ENCODE measurements at regions not wholly inside any gene's neighbourhood (a gene's known extent, or its start where the extent isn't known, plus 50 kb on each side); places are given as distances from the start of the nearest gene placed in this dataset.

DNA sequence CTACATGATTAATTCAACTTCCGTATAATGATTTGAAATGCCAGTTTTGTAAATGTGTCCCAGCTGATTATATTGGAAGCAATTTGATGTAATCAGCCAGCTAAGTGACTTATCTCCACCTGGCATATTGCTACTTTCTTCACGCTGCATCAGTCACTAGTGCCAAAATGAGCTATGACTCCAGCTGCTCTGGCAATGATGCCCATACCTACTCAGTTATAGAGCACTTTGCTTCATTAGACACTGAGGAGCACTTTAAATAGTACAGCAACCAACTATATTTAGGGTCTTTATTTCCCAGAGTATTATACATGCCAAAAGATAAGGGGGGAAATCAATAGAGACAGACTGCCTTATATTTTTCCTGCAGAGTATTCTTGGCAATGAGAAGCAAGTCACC is 67.9 kb upstream of the LIN7A start:
- TF ChIP-seq CTCF (IDR thresholded peaks at IDR 0.05), result no peak
- no peak for DNase-seq (ENCODE audit: low spot score)
- no peaks in the 10 kb centered on the region for H3K9me3 ChIP-seq
- H3K27me3 ChIP-seq, result no peaks in the 10 kb centered on the region
- no peak overlapping the region for H3K4me3 ChIP-seq
- H3K27ac ChIP-seq, result no peak overlapping the region
- H3K4me1 ChIP-seq, result no peaks in the 10 kb centered on the region
- H3K36me3 ChIP-seq, result no peaks in the 10 kb centered on the region

DNA sequence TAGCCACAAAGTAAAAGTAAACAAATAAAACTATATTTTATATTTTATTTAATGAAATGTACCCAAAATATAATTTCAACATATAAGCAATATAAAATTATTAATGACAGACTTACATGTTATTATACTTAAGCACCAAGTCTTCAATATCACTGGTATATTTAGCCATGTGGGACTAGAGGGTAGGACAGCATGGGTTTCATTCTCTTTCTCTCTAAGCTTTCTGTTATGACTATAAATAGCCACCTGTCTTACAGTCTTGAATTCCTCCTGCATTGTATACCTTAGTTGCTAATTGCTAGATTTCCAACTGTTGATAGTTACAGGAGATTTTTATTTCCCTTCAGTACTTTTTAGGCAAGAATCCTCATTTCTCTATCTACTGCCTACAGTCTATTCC is 63.1 kb upstream of the LIN7A start:
- no peak overlapping the region for H3K27ac ChIP-seq
- DNase-seq (ENCODE audit: low spot score), result no peak
- no peaks in the 10 kb centered on the region for H3K36me3 ChIP-seq
- no peaks in the 10 kb centered on the region for H3K9me3 ChIP-seq
- H3K27me3 ChIP-seq, result no peaks in the 10 kb centered on the region
- H3K4me3 ChIP-seq, result no peak overlapping the region
- TF ChIP-seq CTCF (IDR thresholded peaks at IDR 0.05), result no peak
- H3K4me1 ChIP-seq, result no peaks in the 10 kb centered on the region

- H3K4me3 ChIP-seq, result no peak overlapping the region
- H3K4me1 ChIP-seq, result no peaks in the 10 kb centered on the region
- no peak overlapping the region for H3K27ac ChIP-seq
- no peaks in the 10 kb centered on the region for H3K36me3 ChIP-seq
- no peak for DNase-seq (ENCODE audit: low spot score)
- H3K27me3 ChIP-seq, result no peaks in the 10 kb centered on the region
- no peaks in the 10 kb centered on the region for H3K9me3 ChIP-seq
- TF ChIP-seq CTCF (IDR thresholded peaks at IDR 0.05), result no peak
These were observed 51.3 kb upstream of the LIN7A start for GRCh38 chr12:80988986-80989385.

Measured in right atrium auricular region (tissue), 2 donors.